Suprapubic skin (tissue), 4 donors: ENCODE measurements at regions not wholly inside any gene's neighbourhood (a gene's known extent, or its start where the extent isn't known, plus 50 kb on each side); places are given as distances from the start of the nearest gene placed in this dataset.
A peak's percentile ranks its signal among the peaks of the same experiment; 100 is the strongest.

Source experiments
- DNase-seq, 2 donors: peaks; one replicate each; pipeline ENCODE4 v3.0.0-alpha.2; 2019; ENCODE audit warnings: low spot score in 2 of 2
- H3K27ac ChIP-seq: fragments of 200-600 bp; sonication (generic); one replicate; pipeline ENCODE4 v1.5.1; 2019
- H3K27me3 ChIP-seq: fragments of 200-600 bp; sonication (generic); one replicate; pipeline ENCODE4 v1.5.1; 2019
- H3K36me3 ChIP-seq: fragments of 200-600 bp; sonication (generic); one replicate; pipeline ENCODE4 v1.5.1; 2019
- H3K4me1 ChIP-seq: fragments of 200-600 bp; sonication (generic); one replicate; pipeline ENCODE4 v1.5.1; 2019
- H3K4me3 ChIP-seq: fragments of 200-600 bp; sonication (generic); one replicate; pipeline ENCODE4 v1.5.1; 2019; ENCODE audit warnings: mild to moderate bottlenecking
- H3K9me3 ChIP-seq: fragments of 200-600 bp; sonication (generic); one replicate; pipeline ENCODE4 v1.5.1; 2019
- EP300 ChIP-seq: sonication (generic); formaldehyde crosslinking; IDR thresholded peaks from one replicate; pipeline ENCODE4 v1.6.1; 2017; ENCODE audit warnings: antibody characterized with exemption
- POLR2A ChIP-seq, 2 donors: fragments of 450-650 bp; IDR thresholded peaks; one replicate each; pipeline ENCODE4 v1.6.1; 2017; ENCODE audit warnings: antibody characterized with exemption in 2 of 2, mild to moderate bottlenecking in 2 of 2, moderate library complexity in 2 of 2
- POLR2AphosphoS5 ChIP-seq, 3 donors: sonication (generic); formaldehyde crosslinking; IDR thresholded peaks; one replicate each; pipeline ENCODE4 v1.6.1; 2017; ENCODE audit warnings: antibody characterized with exemption in 3 of 3
- WGBS: methylation state at CpG from one replicate; pipeline ENCODE4 v1.1.5; 2018; 5-methylcytosine and 5-hydroxymethylcytosine counted together
- TF ChIP-seq, protein P1 (sequence below), 2 donors: fragments of 200-600 bp in 1 of 2; fragments of 450-650 bp in 1 of 2; sonication (generic) in 1 of 2; IDR thresholded peaks; one replicate each; pipeline ENCODE4 v1.5.1; 2016 to 2019; ENCODE audit warnings: antibody characterized with exemption in 2 of 2, mild to moderate bottlenecking in 1 of 2, moderate library complexity in 1 of 2

- Histone ChIP-seq H3K4me1 (no peaks in the 10 kb centered on the region), H3K4me3 (no peak overlapping the region), H3K9me3 (peaks cover 52% of the 10 kb centered on the region), H3K27ac (no peak overlapping the region), H3K36me3 (no peaks in the 10 kb centered on the region), H3K27me3 (no peaks in the 10 kb centered on the region)
- peak; percentile 24 to 39 for DNase-seq
- TF ChIP-seq, protein P1, sequence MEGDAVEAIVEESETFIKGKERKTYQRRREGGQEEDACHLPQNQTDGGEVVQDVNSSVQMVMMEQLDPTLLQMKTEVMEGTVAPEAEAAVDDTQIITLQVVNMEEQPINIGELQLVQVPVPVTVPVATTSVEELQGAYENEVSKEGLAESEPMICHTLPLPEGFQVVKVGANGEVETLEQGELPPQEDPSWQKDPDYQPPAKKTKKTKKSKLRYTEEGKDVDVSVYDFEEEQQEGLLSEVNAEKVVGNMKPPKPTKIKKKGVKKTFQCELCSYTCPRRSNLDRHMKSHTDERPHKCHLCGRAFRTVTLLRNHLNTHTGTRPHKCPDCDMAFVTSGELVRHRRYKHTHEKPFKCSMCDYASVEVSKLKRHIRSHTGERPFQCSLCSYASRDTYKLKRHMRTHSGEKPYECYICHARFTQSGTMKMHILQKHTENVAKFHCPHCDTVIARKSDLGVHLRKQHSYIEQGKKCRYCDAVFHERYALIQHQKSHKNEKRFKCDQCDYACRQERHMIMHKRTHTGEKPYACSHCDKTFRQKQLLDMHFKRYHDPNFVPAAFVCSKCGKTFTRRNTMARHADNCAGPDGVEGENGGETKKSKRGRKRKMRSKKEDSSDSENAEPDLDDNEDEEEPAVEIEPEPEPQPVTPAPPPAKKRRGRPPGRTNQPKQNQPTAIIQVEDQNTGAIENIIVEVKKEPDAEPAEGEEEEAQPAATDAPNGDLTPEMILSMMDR (IDR thresholded peaks at IDR 0.05), result no peak
- TF ChIP-seq EP300 (no peak), POLR2A (IDR thresholded peaks at IDR 0.05) (no peak), POLR2AphosphoS5 (IDR thresholded peaks at IDR 0.05) (no peak)
- WGBS, result 82% methylated on average over 4 of the region's 11 CpGs
Observed at GRCh38 chr15:25177955-25178801, 223.4 kb downstream of the SNRPN start.

- peaks cover 45% of the 10 kb centered on the region for H3K9me3 ChIP-seq
- no peaks in the 10 kb centered on the region for H3K27me3 ChIP-seq
- TF ChIP-seq POLR2AphosphoS5 (IDR thresholded peaks at IDR 0.05), result no peak
- TF ChIP-seq EP300, result no peak
- TF ChIP-seq POLR2A (IDR thresholded peaks at IDR 0.05), result no peak
- TF ChIP-seq, protein P1 (IDR thresholded peaks at IDR 0.05), result no peak
- no peaks in the 10 kb centered on the region for H3K36me3 ChIP-seq
- H3K4me3 ChIP-seq, result no peak overlapping the region
- DNase-seq, result peak; percentile 31 to 42
- 71% methylated on average over 14 of the region's 17 CpGs for WGBS
- H3K27ac ChIP-seq, result no peak overlapping the region
- no peaks in the 10 kb centered on the region for H3K4me1 ChIP-seq
Observed at GRCh38 chr15:25178835-25179672, 224.3 kb downstream of the SNRPN start.

- Histone ChIP-seq H3K9me3 (peaks cover 37% of the 10 kb centered on the region), H3K27ac (no peak overlapping the region), H3K4me1 (no peaks in the 10 kb centered on the region), H3K36me3 (no peaks in the 10 kb centered on the region), H3K4me3 (no peak overlapping the region), H3K27me3 (no peaks in the 10 kb centered on the region)
- WGBS, result 80% methylated on average over 13 of the region's 14 CpGs
- DNase-seq, result peak; percentile 39 to 41
- TF ChIP-seq POLR2A (IDR thresholded peaks at IDR 0.05) (no peak), EP300 (no peak), POLR2AphosphoS5 (IDR thresholded peaks at IDR 0.05) (no peak)
- TF ChIP-seq, protein P1 (IDR thresholded peaks at IDR 0.05), result no peak
Observed at GRCh38 chr15:25179673-25180511, 225.1 kb downstream of the SNRPN start.

- Histone ChIP-seq H3K27ac (no peak overlapping the region), H3K4me1 (no peaks in the 10 kb centered on the region), H3K9me3 (peaks cover 29% of the 10 kb centered on the region), H3K27me3 (no peaks in the 10 kb centered on the region), H3K36me3 (no peaks in the 10 kb centered on the region), H3K4me3 (no peak overlapping the region)
- no peak for TF ChIP-seq POLR2A (IDR thresholded peaks at IDR 0.05)
- no peak for TF ChIP-seq POLR2AphosphoS5 (IDR thresholded peaks at IDR 0.05)
- TF ChIP-seq EP300, result no peak
- TF ChIP-seq, protein P1 (IDR thresholded peaks at IDR 0.05), result no peak
- DNase-seq, result peak; percentile 28 to 38
- WGBS, result 75% methylated on average over 12 of the region's 15 CpGs
Observed at GRCh38 chr15:25180606-25181292, 226.0 kb downstream of the SNRPN start.
